GM19324 (cell line): ENCODE measurements at regions not wholly inside any gene's neighbourhood (a gene's known extent, or its start where the extent isn't known, plus 50 kb on each side); places are given as distances from the start of the nearest gene placed in this dataset.

ENCODE experiments used
- ATAC-seq: cut with Tn5 transposase; IDR thresholded peaks from one replicate; pipeline ENCODE4 v1.9.1; 2021; ENCODE audit warnings: mild to moderate bottlenecking, moderate library complexity; ENCODE audit not compliant: unreplicated experiment, low FRiP score

DNA sequence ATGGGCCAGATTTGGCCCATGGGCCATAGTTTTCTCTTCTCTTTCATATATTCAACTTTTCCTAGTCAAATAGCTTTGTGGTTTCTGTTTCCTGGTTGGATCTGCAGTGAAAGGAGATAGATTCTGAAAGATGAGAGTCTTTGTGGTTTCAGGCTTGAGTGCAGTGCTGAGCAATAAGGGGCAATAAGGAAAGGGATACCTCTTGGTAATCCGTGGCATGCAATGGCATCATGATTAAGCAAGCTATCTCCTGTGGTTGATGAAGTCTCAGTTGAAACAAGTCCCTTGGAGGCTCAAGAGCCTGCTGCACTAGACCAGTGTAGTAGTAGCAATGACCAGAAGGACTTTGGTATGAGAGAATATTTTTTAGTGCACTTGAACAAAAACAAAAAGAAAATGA lies 187.7 kb upstream of the CNTNAP2 start:
- no peak for ATAC-seq

DNA sequence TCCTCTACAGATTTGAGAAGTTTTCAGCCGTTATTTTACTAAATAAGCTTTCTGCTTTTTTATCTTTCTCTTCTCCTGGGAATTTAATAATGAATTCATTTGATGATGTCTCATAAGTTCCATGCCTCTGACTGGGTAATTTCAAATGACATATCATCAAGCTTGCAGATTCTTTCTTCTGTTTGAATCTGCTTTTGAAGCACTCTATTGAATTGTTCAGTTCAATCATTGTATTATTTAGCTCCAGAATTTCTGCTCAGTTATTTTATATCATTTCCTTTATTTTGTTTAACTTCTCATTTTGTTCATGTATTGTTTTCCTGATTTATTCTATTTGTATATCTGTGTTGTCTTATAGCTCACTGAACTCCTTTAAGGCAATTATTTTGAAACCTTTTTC lies 196.9 kb upstream of the CNTNAP2 start:
- ATAC-seq, result no peak

DNA sequence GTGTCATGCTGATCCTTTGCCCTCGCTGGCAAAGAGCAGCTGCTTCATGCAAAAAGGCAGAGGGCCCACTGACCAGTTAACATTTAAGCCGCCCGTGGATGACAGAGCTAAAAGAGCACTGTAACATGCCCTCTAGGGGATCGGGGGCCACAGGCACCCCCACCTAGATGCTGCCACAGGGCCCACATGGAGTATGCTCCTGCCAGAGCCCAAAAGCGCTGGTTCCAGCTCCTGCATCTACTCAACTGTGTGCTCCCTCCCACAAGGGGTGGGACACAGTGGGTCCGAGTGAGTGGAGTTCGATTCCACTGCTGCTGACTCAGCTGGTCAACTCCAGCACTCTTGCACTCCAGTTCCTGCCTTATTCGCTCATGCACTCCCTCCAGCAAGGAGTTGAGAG lies 199.8 kb upstream of the CNTNAP2 start:
- no peak for ATAC-seq

DNA sequence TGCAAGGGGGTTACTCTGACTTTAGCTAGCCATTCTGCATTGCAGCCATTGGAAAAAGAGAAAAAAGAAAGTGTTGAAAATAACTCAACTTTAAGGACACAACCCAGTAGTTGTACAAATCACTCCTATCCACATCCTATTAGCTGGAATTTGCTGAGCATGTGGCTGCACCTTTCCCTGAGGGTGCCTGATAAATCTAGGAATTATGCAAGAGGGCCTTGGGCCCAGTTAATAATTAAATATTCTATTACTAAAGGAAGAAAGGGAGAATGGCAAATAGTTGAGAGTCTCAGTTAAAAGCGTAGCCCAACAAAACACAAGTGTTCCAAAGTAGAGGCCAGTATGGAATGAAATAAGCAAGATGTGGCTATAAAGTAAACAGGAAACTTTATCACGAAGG lies 200.9 kb upstream of the CNTNAP2 start:
- no peak for ATAC-seq

DNA sequence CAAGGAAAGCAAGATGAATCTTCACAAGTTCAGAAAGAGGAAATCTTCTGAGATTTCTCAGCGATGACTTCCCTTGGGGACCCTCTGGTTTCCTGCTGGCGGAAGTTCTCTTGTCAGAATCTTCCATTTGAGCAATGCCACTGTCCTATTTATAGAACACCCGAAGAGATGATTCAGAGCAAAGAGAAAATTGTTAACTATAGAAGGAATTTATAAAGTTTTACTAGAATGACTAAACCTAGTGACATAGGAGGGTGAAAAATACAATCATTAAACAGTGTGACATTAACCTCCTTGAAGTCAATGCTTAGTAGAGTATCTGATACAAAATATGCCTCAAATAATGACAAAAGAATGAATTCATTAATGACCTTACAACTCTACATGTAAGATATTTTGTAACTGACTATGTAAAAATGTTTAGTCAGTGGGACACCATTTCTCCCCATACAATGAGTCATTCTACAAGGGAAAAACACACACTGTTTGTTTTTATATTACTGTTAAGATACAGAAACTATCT lies 206.5 kb upstream of the CNTNAP2 start:
- peak; percentile 47 for ATAC-seq

DNA sequence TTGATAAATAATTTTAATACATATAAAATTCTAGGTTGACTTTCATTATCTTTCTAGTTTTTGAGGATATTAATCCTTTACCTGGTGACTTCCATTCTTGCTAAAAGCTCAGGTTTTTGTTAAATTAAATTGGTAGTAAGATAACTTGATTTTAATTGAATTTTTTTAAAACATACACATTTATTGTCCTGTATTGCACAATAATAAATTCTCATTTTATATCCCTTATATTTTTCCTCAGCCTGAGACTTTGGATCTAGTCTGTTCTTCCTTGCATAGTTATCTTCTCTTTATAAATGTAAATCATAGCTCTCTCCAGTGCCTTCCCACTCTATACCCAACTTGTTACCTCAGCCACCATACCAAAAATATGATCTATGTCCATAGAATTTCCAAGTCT lies 212.9 kb upstream of the CNTNAP2 start:
- no peak for ATAC-seq

DNA sequence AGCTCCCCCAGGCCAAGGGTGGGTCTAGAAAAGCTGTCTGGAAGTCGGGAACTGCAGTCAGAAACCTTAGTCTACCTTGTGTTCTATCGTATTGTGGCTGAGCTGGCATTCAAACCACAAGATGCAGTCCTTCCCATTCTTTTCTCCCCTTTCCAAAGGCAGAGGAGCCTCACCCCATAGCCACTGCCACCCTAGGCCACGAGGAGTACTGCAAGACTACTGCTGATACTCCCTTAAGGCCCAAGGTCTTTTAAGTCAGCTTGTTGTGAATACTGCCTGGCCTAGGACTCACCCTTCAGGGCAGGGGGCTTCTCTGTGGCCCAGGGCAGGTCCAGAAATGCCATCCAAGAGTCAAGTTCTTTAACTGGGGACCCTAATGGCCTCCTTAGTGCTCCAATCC lies 214.5 kb upstream of the CNTNAP2 start:
- no peak for ATAC-seq

DNA sequence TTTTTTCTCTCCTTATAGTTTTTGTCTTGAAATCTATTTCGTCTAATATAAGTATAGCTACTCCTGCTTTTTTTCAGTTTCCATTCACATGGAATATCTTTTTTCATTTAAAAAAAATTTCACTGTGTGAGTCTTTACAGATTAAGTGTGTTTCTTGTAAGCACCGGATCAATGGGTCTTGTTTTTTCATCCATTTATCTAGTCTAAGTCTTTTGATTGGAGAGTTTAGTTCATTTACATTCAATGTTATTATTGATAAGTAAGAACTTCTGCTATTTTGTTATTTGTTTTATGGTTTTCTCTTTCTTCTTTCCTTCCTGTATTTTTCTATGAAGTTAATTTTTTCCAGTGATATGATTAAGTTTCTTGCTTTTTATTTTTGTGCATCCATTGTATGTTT lies 216.7 kb upstream of the CNTNAP2 start:
- ATAC-seq, result no peak

DNA sequence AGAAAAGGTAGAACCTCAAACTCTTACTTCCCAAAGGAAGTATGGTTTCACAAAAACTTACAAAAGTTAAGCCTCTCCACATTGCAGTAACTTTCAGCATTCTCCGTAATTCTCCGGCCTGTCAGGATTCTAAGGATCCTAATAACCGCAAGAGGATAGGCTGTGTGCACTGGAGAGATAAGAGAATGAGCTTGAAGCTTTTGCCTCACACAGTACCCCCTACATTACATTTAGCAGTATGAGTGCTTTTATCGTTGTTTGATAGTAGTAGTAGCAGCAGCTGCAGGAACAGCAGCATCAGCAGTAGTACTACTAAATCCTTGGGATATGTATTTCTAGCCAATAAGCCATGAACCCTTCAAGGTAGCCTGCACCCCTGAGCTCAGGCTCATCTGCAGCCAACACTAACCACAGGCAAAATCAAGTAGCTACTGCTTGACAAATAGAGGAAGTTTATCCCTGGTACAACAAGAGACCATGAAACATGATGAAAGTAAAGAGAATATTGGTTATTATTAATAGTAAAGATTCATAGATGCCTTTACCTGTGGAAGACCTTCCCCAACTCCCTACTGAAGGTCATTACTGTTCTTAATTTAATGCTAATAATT lies 222.6 kb upstream of the CNTNAP2 start:
- no peak for ATAC-seq

DNA sequence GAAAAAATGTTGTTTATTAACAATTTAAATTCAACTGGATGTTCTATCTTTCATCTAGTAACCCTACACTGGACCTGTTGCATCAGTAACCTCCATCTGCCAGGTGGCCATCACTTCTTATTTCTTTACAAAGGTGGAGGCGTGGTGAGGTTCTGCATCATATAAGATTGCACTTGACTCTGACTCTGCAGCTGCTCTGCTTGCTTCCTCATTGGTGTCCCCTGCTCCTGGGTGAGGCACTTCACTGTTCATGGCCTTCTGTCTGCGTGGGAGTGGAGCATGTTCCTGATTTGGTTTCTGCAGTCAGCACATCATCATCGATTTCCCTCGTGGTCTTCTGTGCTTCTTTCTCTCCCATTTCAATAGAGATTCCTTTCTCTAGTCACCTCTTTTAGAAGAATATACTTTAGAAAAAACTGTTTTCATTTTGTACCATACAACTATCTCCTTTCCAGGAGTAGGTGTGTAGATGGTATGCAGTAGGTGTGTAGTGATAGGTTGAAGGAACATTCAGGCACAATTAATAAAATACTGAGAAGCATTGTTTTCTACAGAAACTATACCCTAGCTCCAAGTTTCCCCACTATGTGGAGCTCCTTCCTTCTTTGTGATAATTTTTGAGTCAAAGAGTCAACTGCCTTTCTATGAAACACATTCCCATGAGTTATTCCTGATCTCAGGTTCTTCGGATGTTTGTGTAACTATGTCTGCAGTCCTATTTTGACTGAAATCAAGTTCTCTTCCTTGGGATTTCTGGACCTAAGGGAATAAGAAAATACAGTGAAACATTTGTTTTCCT lies 231.7 kb upstream of the CNTNAP2 start:
- no peak for ATAC-seq

DNA sequence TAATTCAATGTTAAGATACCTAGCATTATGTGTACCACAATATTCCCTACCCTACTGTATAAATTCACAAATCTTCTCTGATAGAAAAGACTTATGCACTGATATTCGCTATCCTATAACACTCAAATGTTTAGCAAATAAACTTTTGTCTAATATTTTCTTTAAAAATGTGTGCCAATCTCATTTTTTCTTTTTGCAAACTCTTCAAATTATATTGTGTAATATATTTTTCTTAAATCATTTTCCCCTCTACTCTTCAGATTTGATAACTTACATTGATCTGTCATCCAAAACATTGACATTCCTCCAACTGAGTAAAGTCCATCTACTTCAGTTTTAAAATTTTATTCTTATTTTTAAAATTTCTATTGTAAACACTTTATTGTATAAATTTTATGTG lies 240.2 kb upstream of the CNTNAP2 start:
- ATAC-seq, result no peak

DNA sequence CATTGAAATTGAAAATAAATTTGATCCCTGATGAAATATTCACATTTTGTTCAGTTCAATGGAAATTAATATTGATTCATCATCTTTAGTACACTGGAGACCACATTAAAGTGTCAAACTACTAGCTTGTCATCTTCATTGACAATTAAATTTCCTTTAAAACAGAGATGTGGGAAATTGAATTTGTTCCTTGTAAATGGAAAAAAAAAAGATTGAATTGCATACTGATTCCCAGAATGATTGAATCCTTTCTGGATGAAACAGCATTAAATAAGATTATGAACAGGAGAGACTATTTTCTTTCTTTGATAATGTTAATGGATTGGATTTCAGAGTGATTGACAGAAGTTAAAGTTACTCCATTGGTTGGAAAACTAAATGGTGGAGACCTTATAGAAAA lies 241.3 kb upstream of the CNTNAP2 start:
- ATAC-seq, result no peak

DNA sequence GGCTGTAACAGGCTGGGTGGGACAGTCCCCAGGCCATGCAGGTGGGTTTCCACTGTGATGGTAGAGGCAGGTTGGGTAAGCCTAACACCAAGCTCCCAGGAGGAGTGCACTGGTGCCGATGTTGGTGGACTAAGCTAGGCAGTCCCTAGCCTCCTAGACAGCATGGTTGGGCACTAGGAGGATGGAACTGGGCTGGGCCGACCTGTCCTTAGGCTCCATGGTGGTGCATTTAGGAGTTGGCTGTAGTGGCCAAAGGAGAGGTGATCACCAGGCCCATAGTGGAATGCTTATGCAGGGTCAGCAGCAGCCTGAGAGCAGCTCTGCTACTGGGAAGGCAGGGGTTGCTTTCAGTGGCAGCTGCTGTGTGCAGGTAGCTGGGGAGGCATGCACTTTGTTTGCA lies 247.7 kb upstream of the CNTNAP2 start:
- ATAC-seq, result no peak

DNA sequence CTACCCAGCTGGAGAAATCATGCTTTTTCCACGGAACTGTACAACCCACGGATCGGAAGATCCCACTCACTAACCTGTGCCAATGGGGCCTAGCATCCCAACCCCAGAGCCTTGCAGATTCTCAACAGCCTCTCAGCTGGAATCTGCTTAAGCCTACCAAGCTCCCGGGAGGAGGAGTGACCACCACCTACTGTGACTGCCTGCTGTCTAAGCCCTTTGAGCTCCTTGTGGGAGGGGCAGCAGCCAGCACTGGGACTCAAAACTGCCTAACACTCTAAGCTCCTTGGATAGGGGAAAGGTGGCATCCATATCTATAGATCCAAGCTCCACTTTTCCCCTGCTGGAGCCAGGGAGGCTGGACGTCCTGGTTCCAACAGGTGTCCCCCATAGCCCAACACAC lies 254.4 kb upstream of the CNTNAP2 start:
- ATAC-seq, result no peak

DNA sequence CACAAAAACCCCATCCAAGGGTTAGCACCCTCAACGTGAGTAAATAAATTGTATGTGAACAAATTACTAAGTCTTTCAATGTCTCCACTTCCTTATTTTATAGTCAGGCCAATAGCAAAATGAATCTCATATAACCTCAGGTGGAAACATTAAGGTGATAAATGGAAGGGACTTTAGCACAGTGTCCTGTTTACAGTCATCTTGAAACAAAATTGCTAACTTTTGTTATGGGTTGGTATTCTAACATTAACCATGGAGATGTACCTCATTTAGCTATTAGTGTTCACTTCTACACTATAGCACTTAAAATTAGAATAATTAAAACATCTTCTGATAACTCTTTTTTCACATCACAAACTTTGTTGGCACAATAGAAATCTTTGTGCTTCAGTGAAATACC lies 255.8 kb upstream of the CNTNAP2 start:
- ATAC-seq, result no peak

DNA sequence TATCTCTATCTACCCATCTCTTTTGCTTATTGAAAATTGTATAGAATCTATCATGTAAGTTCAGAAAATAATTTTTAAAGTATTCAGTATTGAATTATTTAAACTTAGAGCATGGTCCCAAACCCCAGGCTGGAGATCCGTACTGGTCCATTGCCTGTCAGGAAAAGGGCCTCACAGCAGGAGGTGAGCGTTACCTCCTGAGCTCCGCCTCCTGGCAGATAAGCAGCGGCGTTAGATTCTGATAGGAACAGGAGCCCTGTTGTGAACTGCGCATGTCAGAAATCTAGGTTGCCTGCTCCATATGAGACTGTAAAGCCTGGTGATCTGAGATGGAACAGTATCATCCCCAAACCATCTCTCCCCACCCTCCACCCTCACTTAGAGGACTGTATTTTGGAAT lies 266.0 kb upstream of the CNTNAP2 start:
- ATAC-seq, result no peak

DNA sequence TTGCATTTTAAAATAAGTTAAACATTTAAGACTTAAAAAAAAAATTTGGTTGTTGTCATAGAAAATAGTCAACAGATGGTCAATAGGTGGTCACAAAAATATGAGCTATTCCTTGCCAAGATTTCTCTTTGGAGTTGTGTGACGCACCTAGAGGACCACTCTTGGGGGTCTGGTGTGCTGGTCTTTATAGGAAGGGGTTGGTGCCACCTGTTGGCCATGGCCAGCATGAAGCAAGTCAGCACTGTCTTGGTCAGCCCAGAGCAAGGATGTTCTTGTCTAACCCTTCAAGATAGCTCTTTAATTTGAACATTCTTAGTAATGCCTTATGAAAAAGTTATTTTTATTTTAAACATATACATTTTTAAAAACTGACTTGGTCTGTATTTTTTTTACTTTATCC lies 267.9 kb upstream of the CNTNAP2 start:
- no peak for ATAC-seq

DNA sequence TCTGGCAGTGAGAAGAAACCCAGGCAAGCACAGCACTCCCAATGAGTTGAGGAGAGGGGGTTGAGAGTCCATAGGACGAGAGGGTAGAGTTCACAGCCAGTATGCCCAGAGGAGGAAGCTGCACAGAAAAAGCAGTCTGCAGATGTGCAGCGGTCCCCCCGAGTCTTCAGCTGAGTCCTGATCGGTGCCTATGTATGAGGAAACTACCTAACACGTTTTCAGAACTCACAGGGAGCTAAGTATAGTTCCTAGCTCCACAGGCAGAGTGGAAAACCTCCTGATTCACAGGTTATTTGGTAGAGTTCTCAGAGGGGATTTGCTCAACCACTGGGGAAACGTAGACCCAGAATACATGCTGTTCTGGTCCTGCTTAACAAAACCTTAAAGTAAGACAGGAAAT lies 271.3 kb upstream of the CNTNAP2 start:
- no peak for ATAC-seq

DNA sequence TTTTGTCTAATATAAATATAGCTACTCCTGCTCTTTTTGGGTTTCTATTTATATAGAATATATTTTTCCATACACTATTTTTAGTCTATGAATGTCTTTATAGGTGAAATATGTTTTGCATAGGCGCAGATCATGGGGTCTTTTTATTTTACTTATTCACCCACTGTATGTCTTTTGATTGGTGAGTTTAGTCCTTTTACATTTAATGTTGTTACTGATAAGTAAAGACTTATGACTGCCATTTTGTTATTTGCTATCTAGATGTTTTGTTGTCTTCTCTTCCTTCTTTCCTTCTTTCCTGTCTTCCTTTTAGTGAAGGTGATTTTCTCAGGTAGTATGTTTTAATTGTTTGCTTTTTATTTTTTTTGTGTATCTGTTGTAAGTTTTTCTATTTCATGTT lies 276.8 kb upstream of the CNTNAP2 start:
- no peak for ATAC-seq

DNA sequence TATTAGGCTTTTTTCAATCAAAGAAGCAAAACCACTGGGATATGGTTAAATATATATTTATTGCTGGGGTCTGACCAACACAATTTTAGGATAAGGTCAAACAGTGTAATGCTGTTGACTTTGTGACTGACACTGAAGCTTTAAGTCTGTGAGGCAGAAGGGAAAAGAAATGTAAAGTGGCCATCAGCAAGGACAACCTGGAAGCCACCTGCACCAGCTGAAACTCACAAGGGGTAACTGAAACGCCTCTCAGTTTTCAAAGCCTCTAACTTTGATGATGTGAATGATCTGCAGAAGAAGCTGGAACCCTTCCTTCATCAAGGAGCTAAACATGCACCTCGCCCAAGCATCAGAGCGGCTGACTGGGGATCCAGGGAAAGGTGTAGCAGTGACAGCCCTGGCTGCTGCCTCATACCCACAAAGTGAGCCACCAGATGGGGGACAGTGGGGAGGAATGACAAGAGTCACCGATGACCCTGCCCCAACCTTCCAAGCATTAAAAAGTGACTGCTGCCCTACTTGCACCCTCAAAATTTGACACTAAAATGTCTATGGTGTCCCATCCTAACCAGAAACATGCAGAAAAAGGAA lies 284.9 kb upstream of the CNTNAP2 start:
- ATAC-seq, result no peak

DNA sequence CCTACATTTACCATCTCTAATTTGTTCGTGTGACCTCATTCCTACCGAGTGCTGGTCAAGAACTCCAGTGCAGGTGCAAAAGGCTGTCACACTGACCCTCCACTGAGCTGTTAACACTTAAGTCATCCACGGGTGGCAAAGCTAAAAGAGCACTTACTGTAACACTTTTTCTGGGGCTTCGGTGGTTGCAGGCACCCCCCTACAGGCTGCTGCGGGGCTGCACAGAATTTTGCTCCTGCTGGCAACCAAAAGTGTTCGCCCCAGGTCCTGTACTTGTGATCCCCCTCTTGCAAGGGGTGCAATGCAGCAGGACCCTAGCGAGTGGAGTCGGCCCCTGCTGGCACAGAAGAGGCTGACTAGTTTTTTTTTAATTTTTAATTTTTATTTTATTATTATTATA lies 298.9 kb upstream of the CNTNAP2 start:
- no peak for ATAC-seq

DNA sequence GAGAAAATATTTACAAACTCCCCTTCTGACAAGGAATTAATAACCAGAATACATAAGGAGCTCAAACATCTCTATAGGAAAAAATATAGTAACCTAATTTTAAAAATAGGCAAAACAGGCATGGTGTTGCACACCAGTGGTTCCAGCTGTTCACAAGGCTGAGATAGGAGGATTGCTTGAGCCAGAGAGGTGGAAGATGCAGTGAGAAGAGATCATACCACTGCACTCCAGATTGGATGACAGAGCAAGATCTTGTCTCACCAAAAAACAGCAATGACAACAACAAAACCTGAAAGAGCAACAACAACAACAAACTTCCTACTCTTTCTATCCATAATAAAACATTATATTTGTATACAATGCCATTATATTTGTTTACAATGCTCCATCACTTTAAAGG lies 304.4 kb upstream of the CNTNAP2 start:
- no peak for ATAC-seq
